ENCODE measurements at regions not wholly inside any gene's neighbourhood (a gene's known extent, or its start where the extent isn't known, plus 50 kb on each side); places are given as distances from the start of the nearest gene placed in this dataset.

DNA sequence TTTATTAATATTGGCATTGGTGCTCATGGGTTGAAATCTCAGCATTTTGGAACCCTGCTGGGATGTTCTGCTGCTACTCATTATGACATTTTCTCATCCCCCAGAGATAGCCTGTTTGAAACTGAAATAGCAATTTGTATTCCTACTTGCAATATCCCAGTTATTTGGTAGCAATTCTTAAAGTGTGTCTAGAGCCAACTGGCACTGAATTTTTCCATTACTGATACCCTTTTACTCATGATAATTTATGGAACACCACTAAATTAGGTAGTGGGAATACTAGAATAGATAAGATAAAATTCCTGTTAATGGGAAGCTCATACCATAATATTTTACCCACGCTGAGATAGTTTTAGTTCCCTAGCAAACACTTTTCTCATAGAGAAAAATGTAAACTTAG is 309.3 kb downstream of the SV2B start (continued):
- TF ChIP-seq ARID3A (IDR thresholded peaks at IDR 0.05; ENCODE audit: borderline replicate concordance, low read depth, low read length) = no peak
- TF ChIP-seq CBX3 (IDR thresholded peaks at IDR 0.05; ENCODE audit: borderline replicate concordance in 1 of 2, low read length in 2 of 2) = no peak

GRCh38 chr15:91411586-91411985 is 311.5 kb downstream of the SV2B start:
- Histone ChIP-seq H3K4me3 (no peak overlapping the region), H3K9ac (ENCODE audit: insufficient read depth in 1 of 2, low read depth in 2 of 2, low read length in 2 of 2) (no peak overlapping the region), H3K36me3 (ENCODE audit: control insufficient read depth, insufficient read depth, low read length) (no peaks in the 10 kb centered on the region), H3K27me3 (ENCODE audit: control insufficient read depth in 2 of 2, insufficient read depth in 2 of 2, low read length in 2 of 2) (peaks cover 0 to 4% of the 10 kb centered on the region in 2 experiments; a peak in 1 of 5 replicates), H3K79me2 (ENCODE audit: control insufficient read depth, insufficient read depth, low read length) (no peaks in the 10 kb centered on the region), H3K9me3 (replicated peaks; ENCODE audit: control insufficient read depth, insufficient read depth, low read depth, low read length) (no peaks in the 10 kb centered on the region), H3K27ac (ENCODE audit: extremely low read depth, low read depth, low read length) (no peak overlapping the region), H3K9me1 (ENCODE audit: control insufficient read depth, insufficient read depth, low read length) (no peaks in the 10 kb centered on the region), H4K20me1 (replicated peaks; ENCODE audit: control insufficient read depth, insufficient read depth, low read length) (no peaks in the 10 kb centered on the region), H3K4me2 (ENCODE audit: insufficient read depth, low read length) (no peak overlapping the region), H2AFZ (ENCODE audit: low read depth, low read length) (no peak overlapping the region), H3K4me1 (replicated peaks in 1 of 2; ENCODE audit: control insufficient read depth in 2 of 2, insufficient read depth in 2 of 2, low read length in 2 of 2) (no peaks in the 10 kb centered on the region)
- ChIA-PET CTCF (ENCODE audit: low intra/inter-chr PET ratio) (no interaction called here), POLR2A (interaction anchor here (1.1 kb wide), 1 partner anchor 8 kb away, joined by 4 read pairs; no protein-coding TSS in a partner anchor)
- intact Hi-C loops (cut with micrococcal nuclease) = no loop called here
- TF ChIP-seq NKRF (IDR thresholded peaks at IDR 0.05; ENCODE audit: borderline replicate concordance) = no peak
- in situ Hi-C loops (cut with MboI) = no loop called here
- no peak for DNase-seq (ENCODE audit: extremely low read depth in 1 of 4, low spot score in 3 of 4)
- ATAC-seq = no peak
- FAIRE-seq = no peak
- BruUV-seq (replicated peaks) = no TSS peak
